Spleen (tissue), 7 donors: ENCODE measurements at regions not wholly inside any gene's neighbourhood (a gene's known extent, or its start where the extent isn't known, plus 50 kb on each side); places are given as distances from the start of the nearest gene placed in this dataset.

ENCODE experiments used
- POLR2A ChIP-seq, 3 donors: fragments of 450-650 bp; IDR thresholded peaks; one replicate each; pipeline ENCODE4 v1.5.1; 2017; ENCODE audit warnings: antibody characterized with exemption in 3 of 3, mild to moderate bottlenecking in 1 of 3
- POLR2AphosphoS5 ChIP-seq, 3 donors: sonication (generic); formaldehyde crosslinking; IDR thresholded peaks; one replicate each; pipeline ENCODE4 v1.5.1; 2017; ENCODE audit warnings: antibody characterized with exemption in 3 of 3
- TF ChIP-seq, protein P1 (sequence below), 11 experiments: fragments of 200-600 bp in 7 of 11; fragments of 450-650 bp in 4 of 11; sonication (generic) in 4 of 11; IDR thresholded peaks in 8 of 11; conservative IDR thresholded peaks in 3 of 11; 1 replicate in 7 of 11; 2 replicates in 4 of 11; pipeline versions ENCODE4 v1.4.0 to v1.8.0; 2016 to 2021; ENCODE audit warnings: antibody characterized with exemption in 11 of 11, inconsistent platforms in 4 of 11, mild to moderate bottlenecking in 1 of 11
- donor health status: DM: no; HTN: no; CAD: no; lungs with moderate emphysema.
- donor health status: DM: no; HTN: no; CAD: no.
- donor health status: DM: no; HTN: no; CAD: no.

DNA sequence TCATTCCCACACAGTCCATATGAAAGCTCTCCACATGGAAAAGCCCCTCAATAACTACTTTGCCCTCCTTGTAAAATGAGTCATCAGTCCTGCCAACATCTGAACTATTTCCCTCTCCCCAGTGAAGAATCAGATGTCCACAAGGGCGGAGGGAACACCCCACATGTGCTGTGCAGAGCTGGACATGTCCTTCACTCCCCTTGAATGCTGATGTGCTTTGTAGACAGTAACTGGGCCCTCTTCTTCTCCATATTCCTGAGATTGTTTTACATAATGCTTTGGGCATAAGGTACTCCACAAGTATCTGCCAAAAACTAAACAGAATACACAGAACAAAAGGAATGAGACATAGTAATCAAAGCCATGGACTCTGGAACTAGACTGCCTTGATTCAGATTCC lies 879.4 kb downstream of the BCL11A start:
- TF ChIP-seq, protein P1, sequence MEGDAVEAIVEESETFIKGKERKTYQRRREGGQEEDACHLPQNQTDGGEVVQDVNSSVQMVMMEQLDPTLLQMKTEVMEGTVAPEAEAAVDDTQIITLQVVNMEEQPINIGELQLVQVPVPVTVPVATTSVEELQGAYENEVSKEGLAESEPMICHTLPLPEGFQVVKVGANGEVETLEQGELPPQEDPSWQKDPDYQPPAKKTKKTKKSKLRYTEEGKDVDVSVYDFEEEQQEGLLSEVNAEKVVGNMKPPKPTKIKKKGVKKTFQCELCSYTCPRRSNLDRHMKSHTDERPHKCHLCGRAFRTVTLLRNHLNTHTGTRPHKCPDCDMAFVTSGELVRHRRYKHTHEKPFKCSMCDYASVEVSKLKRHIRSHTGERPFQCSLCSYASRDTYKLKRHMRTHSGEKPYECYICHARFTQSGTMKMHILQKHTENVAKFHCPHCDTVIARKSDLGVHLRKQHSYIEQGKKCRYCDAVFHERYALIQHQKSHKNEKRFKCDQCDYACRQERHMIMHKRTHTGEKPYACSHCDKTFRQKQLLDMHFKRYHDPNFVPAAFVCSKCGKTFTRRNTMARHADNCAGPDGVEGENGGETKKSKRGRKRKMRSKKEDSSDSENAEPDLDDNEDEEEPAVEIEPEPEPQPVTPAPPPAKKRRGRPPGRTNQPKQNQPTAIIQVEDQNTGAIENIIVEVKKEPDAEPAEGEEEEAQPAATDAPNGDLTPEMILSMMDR (IDR thresholded peaks at IDR 0.05 in 8 of 11, conservative IDR thresholded peaks at IDR 0.05 in 3 of 11), result no peak
- TF ChIP-seq POLR2A (IDR thresholded peaks at IDR 0.05) (no peak), POLR2AphosphoS5 (IDR thresholded peaks at IDR 0.05) (no peak)
